Activated T-cell treated with anti-CD3 and anti-CD28 coated beads, Interleukin-2, amount 50 U/mL, for 1 hour (primary cell): ENCODE measurements at regions not wholly inside any gene's neighbourhood (a gene's known extent, or its start where the extent isn't known, plus 50 kb on each side); places are given as distances from the start of the nearest gene placed in this dataset.

ENCODE experiments used
- DNase-seq: peaks from one replicate; pipeline ENCODE4 v3.0.0-alpha.2; 2020

DNA sequence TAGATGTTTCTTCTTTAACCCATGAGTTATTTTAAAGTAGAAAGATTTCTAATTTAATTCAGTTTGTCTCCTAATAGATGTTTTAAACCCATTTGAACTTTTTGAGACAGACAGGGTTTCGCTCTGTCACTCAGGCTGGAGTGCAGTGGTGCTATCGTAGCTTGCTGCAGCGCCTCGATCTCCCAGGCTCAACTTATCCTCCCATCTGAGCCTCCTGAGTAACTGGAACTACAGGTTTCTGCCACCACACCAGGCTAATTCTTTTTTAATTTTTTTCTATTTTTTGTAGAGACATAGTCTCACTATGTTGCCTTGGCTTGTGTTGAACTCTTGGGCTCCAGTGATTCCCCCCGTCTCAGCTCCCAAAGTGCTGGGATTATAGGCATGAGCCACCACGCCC, 53.0 kb upstream of the RAB18 start:
- DNase-seq, result no peak

DNA sequence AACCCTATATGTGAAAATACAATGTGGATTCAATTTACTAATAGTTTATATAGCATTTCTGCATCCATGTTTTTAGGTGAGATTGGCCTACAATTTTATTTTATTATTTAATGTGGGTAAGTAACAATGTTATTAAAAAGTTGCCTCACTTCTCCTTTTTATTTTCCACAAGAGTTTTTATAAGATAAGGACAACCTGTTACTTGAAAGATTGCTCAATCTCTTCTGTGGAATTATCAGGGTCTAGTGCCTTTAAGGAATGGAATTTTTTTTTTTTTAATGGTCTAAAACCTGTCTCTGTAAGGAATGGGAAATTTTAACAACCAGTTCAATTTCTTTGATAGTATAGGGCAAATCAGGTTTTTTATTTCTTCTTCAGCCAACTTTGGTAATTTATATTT, 53.9 kb upstream of the RAB18 start:
- no peak for DNase-seq

DNA sequence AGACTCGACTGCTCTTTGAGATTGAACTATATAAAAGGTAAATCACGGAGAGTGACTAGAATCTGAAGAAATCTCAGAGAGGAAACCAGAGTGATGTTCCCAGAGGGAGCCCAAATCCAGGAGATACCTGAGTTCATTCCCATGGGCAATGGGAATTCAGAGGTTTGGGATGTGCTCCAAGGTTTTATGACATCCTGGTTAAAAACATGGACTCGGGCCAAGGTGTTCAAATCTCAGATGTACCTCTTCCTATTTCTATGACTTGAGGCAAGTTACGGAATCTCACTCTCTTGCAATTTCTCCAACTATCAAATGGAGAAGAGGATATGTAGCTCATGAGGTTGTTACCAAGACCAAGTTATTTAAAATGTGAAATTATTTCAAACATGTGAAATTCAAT, 54.5 kb upstream of the RAB18 start:
- DNase-seq, result no peak

DNA sequence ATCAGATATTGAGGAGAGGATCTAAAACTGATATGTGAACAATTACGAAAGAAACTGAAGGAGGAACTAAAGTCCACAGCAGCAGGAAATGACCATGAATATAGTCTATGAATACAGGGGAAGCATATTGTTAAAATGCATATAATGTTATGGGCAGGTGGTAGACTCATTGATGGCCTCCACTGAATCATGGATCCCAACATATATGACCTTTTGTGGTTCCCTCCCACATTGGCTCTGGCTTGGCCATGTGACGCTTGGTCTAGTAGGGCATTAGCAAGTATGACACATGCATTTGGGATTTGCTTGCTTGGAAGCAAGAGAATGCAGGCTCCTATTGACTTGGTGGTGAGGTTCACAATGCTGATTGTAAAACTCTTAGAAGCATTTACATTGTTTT, 55.2 kb upstream of the RAB18 start:
- DNase-seq, result no peak

DNA sequence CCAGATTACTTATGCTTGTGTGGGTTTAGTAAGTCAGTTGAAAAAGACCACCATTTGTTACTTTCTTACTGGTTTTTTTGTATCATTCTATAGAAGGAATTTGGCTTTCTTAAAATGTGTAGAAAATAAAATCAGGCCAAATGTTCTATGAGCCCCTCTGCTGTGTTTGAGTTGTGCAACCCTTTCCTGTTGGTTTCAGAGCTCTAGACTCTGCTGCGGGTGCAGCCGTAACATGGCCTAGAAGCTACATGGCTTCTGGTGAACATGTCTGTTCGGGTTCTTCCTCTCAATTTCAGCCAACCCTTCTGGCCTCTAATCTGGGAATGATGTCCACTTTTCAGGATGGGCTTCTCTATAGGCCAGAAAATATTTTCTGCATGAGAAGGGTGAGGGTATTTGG, 56.6 kb upstream of the RAB18 start:
- no peak for DNase-seq

DNA sequence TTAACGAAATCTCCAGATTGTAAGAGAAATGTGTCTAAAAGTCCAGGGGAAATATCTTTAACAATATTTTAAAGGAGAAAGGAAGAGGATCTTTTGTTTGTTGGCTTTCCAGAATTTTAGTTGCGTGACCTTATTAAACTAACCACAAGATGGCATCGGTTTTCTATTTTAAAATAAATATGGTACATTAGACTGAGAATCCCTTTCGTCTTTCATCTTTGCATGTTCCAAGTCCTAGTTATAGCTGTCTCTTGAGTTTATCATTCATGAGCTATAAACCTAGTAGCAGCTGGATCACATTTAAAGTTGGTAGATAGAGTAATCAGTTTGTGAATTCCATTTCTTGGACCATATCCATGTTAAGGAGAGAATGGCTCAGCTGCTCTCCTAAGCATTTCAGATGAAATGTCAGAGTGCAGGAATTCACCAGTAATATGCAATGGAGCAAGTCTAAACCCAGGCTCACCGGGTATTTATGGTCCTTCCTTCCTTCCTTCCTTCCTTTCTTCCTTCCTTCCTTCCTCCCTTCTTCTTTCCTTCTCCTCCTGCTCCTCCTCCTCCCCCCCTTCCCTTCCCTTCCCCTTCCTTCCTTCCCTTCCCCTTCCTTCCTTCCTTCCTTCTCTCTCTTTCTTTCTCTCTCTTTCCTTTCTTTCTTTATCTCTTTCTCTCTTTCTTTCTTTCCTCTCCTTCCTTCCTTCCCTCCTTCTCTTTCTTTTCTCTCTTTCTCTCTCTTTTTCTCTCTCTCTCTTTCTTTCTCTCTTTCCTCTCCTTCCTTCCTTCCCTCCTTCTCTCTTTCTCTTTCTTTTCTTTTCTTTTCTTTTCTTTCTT, 57.8 kb upstream of the RAB18 start:
- no peak for DNase-seq

DNA sequence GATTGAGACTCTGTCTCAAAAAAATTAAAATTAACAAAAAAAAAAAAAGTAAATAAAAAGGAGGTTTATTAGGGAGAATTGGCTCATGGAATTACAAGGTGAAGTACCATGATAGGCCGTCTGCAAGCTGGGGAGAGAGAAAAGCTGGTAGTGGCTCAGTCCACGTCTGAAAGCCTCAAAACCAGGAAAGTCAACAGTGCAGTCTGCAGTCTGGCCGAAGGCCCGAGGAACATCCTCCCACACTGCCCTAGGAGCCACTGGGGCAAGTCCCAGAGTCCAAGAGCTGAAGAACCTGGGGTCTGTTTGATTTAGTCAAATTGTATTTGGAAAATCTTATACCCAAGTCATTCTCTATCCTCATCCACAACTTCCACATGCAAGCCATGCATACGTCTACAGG, 59.0 kb upstream of the RAB18 start:
- DNase-seq, result no peak

DNA sequence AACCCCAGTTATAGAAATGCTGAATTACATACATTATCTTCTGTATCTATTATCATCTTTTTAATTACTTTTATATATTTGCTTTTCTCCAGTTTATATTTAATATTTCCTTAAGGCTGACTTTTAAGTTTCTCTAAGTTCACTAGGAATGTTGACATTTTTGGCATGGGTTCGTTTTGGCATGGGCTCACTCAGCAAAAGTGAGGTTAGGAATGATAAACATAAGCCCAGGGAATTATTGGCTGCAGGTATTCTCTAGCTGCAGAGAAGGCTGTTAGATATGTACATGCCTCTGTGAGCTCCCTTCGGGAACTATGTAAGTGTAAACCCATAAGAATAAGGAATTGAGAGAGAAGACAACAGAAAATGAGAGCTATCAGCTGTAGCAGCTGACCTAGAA, 63.6 kb upstream of the RAB18 start:
- no peak for DNase-seq

DNA sequence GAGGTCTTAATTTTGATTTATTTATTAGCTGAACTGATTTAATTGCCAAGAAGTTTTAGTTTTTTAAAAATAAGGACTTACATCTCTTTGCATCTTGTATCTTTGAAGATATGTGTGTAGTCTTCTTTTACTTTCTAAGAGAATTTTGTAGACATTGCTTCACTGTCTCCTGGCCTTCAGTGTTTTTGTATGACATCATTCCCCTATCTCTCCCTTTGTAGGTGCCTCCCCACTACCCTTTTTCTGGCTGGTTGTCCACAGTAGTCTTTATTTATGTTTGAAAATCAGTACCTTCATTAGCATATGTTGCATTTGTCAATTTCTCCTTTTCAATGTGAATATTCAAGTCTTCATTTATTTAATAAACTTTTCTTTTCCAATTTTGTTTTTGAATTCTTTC, 64.1 kb upstream of the RAB18 start:
- no peak for DNase-seq

DNA sequence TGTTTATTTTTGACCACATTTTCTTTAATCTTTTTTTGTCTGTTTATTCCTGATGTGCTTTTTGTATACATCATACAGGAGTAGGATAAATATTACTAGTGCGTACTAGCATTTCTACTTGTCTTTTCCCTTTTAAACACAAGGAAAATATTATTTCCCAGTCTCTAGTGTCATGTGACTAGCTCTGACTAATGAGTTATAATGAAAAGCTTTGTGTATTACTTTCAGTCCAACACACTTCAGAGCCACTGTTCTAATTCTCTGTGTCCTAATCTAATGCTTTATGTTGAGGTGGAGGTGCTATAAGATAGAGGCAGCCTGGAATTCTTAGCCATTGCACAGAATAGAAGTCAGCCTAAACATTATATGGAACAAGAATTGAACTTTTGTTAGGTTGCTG, 65.0 kb upstream of the RAB18 start:
- no peak for DNase-seq

DNA sequence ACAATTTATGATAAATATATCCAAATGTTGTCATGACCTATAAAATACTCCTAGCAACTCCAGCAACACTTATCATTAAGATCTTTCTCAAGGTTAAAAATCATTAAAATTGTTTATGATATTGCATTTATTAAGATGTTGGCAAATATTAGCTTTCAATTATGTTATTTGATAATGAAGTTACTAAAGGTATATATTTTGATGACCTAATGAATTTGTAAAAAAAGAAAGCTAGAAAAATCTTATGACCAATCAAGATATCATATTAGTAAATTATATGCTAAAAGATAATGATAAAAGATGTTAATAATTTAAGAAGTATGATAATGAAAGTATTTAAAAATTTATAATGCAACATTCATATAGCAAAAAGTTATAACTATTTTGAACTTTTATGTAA, 66.3 kb upstream of the RAB18 start:
- DNase-seq, result no peak

DNA sequence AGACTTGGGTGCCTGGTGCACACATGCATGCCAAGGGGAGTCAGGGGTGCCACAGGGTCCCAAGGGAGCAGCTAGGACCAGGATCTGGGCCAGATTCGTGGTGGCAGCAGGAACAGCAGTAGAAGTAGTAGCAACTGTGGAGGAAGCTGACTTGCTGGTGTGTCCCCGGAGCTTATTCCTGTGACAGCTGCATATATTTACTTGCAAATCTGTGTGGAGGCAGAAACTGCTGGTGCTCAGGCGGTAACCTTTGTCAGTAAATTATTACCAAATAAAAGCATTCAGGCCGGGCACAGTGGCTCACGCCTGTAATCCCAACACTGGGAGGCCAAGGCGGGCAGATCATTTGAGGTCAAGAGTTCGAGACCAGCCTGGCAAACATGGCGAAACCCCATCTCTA, 67.4 kb upstream of the RAB18 start:
- DNase-seq, result no peak

DNA sequence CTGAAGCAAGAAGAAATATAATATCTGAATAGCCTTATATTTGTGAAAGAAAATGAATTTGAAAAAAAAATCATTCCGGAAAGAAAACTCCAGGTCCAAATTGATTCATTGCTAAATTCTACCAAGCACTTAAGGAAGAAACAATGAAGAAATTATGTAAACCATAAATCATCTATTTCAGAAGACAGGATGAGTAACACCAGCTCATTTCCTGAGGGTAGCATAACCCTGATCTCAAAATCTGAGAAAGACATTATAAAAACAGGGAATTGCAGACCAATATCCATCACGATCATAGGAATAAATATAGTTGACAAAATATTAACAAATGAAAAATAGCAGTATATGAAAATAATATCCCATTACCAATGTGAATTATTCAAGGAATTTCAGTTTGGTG, 70.1 kb upstream of the RAB18 start:
- no peak for DNase-seq

DNA sequence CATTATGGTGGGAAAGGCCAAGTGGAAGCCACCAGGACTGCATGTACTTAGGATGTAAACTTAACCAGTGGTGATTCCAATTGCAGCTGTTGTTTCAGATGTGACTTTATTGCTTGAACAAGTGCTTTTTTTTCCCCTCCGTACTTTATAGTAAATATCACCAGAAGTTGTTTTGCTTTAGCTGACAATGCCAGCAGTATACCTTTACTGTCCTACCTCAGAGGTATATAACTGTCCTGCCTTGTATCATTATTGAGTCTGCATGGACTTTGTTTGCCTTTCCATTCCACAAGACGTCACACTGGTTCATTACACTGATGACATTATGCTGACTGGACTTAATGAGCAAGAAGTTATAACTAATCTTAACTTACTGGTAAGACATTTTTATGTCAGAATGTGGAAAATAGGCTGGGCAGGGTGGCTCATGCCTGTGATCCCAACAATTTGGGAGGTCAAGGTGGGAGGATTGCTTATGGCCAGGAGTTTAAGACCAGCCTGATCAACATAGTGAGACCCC, 77.1 kb upstream of the RAB18 start:
- no peak for DNase-seq

DNA sequence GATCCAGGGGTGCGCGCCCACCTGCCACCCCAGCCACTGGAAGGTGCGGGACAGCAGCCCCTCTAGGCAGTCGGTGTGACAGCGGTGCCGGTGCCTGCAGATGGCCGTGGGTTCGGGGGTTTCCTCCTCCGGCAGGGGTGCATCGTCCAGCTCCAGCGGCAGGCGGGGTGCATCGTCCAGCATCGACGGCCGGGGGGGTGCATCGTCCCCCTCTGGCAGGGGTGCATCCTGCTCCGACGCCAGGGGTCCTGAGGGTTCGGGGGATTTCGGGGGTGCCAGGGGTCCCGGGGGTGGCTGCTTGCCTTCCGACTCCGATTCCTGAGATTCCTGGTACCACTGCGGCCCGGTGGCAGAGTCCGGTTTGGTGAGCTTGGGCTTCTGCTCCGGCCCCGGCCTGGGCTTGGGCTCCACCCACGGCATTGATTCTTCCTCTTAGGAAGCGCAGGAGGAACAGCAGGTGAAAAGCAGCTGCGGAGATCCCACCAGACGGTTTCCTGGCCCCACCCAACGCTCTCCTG, 90.2 kb upstream of the RAB18 start:
- no peak for DNase-seq

DNA sequence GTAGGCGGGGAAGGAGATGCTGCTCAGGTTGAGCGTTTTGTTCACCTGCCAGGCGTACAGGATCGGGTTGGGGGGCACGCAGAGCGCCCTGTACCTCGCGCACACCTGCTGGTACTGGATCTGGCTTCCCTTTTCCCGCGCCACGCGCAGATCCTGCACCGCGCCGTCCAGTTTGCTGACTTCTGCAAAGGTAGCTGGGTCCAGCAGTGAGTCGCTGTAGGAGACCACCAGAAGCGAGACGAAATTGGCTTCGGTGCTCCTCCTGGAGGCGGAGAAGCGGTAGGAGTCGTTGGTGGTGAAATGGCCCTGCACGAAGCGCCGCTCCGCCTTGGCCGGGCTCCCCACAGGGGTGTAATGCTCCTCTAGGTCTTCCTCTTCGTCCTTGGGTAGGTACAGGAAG, 90.7 kb upstream of the RAB18 start:
- DNase-seq, result no peak

DNA sequence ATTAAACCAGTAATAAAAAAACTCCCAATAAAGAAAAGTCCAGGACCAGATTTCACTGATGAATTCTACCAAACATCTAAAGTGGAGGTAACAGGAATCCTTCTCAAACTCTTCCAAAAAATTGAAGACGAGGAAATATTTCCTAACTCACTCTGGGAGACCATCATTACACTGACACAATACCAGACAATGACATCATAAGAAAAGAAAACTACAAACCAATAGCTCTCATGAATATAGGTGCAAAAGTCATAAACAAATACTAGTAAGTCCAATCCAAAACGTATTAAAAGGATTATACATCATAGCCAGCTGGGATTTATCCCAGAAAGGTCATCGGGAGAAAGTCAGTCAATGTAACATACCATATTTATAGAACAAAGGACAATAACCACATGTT, 94.0 kb upstream of the RAB18 start:
- no peak for DNase-seq

DNA sequence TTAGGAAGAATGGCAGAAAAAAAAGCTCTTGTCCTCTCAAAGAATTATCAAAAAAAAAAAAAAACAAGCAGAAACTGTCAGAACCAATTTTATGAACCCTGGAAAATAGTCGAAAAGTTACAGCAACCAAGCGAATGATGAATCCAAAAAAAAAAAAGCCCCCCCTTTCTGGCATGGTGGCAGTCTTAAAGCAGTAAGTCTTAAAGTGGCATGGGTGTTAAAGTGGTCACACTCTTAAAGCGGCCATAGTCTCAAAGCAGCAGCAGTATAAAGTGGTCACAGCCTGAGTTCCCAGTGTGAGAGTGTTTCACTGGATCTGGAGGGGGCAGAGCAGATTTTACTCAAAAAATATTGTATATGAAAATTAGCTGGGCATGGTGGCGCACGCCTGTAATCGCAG, 96.8 kb upstream of the RAB18 start:
- DNase-seq, result no peak

DNA sequence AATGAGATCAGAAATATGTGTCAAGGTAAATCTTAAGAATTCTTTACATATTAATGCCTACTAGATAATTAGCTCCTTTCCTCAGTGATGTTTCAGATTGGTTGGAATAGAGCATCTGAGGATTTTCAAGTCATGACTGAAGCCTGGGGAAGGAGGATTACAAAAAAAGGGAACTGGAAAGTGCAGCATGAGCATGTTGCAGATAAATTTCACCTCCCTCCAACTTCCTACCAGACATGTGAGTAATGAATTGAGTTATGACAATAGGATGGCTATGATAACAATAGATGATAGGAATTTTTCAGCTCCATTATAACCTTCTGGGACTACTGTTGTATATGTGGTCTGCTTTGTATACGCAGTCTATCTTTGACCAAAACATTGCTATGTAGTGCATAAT, 104.2 kb upstream of the RAB18 start:
- DNase-seq, result no peak

DNA sequence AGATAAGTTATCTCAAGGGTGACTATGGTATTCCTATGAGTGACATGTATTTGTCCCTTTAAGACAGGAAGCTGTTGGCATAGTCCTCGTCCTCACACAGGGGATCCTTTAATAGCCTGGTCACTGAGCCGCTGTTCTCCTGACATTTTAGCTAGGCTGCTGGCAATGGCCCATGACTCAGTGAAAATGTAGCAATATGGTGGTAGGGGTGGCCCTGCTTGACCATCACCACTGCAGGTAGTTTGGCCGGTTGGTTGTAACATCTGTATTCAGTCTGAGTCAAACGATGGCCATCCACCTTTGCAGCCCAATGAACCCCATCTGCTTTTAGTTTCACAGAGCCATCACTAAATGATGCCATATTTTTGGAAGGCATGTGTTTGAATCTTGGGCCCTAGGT, 110.1 kb upstream of the RAB18 start:
- no peak for DNase-seq

DNA sequence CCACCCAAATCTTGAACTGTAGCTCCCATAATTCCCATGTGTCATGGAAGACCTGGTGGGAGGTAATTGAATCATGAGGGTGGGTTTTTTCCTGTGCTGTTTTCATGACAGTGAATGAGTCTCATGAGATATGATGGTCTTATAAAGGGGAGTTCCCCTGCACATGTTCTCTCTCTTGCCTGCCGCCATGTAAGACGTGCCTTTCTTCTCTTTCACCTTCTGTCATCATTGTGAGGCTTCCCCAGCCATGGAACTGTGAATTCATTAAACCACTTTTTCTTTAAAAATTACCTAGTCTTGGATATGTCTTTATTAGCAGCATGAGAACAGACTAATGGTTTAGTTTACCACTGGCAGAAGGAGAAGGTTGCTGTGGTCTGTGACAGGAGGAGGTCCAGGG, 111.5 kb upstream of the RAB18 start:
- DNase-seq, result no peak

DNA sequence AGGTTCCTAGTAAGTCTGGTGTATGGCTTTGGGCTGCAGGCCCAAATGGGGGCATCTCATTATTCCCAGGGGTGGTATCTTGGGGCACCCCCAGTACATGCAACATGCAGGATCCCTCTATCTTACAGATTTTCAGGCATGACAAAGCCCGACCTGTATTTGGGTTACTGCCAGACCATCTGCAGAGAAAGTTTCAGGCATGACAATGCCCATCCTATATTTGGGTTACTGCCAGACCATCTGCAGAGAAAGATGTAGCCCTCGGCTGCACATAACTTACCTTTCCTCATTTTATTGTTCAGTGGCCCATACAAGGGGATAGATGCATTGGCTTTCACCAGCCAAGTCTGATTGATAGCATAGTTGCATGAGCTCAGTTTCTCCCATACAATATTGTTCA, 112.2 kb upstream of the RAB18 start:
- no peak for DNase-seq

DNA sequence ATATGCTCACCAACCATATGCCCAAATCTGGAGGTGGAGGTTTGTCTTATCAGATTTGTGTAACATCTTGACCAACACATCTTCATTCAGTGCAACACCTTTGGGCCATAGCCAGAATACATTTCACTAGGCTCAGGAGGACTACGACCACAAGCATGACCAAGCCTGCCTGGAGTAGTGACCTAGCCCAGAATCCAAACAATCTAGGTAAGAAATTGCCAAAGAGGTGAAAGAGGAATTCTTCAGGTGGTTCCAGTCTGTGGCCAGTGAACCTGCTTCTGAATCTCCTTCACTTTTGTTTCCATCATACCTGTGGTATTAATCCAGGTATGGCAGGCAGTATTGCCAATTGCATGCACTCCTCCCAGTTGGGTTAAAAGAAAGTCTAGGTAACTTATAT, 112.8 kb upstream of the RAB18 start:
- no peak for DNase-seq

DNA sequence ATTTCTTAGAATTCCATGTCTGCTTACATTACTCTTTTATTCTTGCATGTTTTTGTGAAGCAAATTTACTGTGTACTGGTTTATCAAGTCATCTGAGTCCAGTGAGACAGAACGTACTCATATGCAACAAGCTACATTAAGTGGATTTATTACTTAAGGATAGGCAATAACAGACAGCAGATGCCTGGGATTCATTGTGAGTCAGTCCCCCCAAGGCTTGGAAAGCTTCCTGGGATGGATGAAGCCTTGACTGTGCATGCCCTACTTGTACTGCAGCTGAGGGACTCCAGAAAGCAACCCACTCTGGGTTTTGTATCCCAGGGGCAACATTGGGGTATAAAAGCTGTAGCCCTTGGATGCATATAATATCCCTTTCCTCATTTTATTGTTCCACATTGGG, 113.4 kb upstream of the RAB18 start:
- no peak for DNase-seq

DNA sequence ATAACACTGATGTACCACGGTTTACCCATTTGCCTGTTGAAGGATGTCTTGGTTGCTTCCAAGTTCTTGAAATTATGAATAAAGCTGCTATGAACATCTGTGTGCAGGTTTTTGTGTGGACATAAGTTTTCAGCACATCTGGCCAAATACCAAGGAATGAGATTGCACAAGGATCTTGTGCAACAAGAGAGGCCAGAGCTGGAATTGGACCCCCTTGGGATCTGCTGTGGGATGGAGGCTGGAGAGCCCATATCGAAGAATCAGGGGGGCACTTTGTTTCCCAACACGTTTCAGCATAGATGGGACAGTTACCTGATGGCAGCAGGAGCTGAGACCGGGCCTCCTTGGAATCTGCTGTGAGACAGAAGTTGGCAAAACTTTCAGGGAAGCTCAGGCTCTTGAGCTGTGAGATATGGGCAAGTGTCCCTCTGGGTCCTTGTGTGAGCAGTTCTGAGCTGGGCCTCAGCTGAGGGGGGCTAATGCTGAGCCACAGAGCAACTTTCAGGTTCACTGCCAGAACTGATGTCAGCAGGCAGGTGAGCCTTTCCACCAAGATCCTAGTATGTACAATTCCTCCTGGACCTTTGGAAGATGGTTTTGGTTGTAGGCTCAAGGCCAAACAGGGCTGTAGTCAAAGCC, 115.2 kb upstream of the RAB18 start:
- no peak for DNase-seq
